HCT116 (cell line): ENCODE measurements at regions not wholly inside any gene's neighbourhood (a gene's known extent, or its start where the extent isn't known, plus 50 kb on each side); places are given as distances from the start of the nearest gene placed in this dataset.
A peak's percentile ranks its signal among the peaks of the same experiment; 100 is the strongest.

Experiments
- ATAC-seq: fragments of 200-7000 bp; cut with Tn5 transposase; 2 replicates; pipeline ENCODE4 v1.9.1; 2020; ENCODE audit warnings: mild to moderate bottlenecking, moderate library complexity
- BruUV-seq: library from RNA; stranded (reverse); fragments of 400-500 nt; replicated peaks from 2 replicates; lab custom pipeline; 2021; lab: Mats Ljungman, UMichigan
- CTCF ChIA-PET: fragments of 300-600 bp; sonication (Branson Sonifier 250); formaldehyde crosslinking; loops from one replicate; lab custom pipeline; 2021; ENCODE audit warnings: antibody characterized with exemption; lab: Charles Lee
- POLR2A ChIA-PET: fragments of 300-600, 350-600 bp; sonication (Branson Sonifier 250); formaldehyde crosslinking; loops from one replicate; lab custom pipeline; 2021; ENCODE audit warnings: antibody characterized with exemption; lab: Charles Lee
- RAD21 ChIA-PET, 2 experiments: fragments of 300-600 bp; sonication (Branson Sonifier 250); formaldehyde crosslinking; loops; one replicate each; lab custom pipeline; 2023; ENCODE audit warnings: low total read pairs in 2 of 2; ENCODE audit not compliant: uncharacterized antibody in 2 of 2, unreplicated experiment in 2 of 2, low non-redundant PET in 1 of 2; lab: Charles Lee
- DNase-seq: peaks from one replicate; pipeline ENCODE4 v3.0.0-alpha.2; 2010; ENCODE audit warnings: low read depth, low spot score
- H2AFZ ChIP-seq: fragments of 200-600 bp; shearing (Covaris generic), sonication (generic); 2 replicates; pipeline ENCODE4 v1.6.1; 2017; ENCODE audit warnings: low read depth, mixed run types, mixed read lengths, antibody characterized with exemption, low read length; ENCODE audit not compliant: poor library complexity, severe bottlenecking
- H3K27ac ChIP-seq: 2 replicates; pipeline ENCODE4 v1.5.1; 2012; ENCODE audit warnings: low read depth, low read length
- H3K27me3 ChIP-seq: fragments of 200-600 bp; sonication (generic); 2 replicates; pipeline ENCODE4 v1.6.1; 2016; ENCODE audit warnings: mixed run types, low read length, mixed read lengths; ENCODE audit not compliant: insufficient read depth
- H3K36me3 ChIP-seq, 2 experiments: fragments of 200-500 bp in 1 of 2; fragments of 200-600 bp in 1 of 2; sonication (Bioruptor generic) in 1 of 2; sonication (generic) in 1 of 2; 2 replicates each; pipeline versions ENCODE4 v1.5.1 to v1.6.1; 2014 to 2016; ENCODE audit warnings: low read length in 2 of 2, inconsistent platforms in 1 of 2, mixed read lengths in 1 of 2, mixed run types in 1 of 2; ENCODE audit not compliant: insufficient read depth in 2 of 2, control insufficient read depth in 1 of 2
- H3K4me1 ChIP-seq, 2 experiments: fragments of 200-600 bp in 1 of 2; sonication (generic) in 1 of 2; 2 replicates each; pipeline versions ENCODE4 v1.5.1 to v1.6.1; 2012 to 2017; ENCODE audit warnings: low read length in 2 of 2, inconsistent platforms in 1 of 2, mild to moderate bottlenecking in 1 of 2, mixed read lengths in 1 of 2, mixed run types in 1 of 2, moderate library complexity in 1 of 2; ENCODE audit not compliant: insufficient read depth in 2 of 2, control insufficient read depth in 1 of 2
- H3K4me2 ChIP-seq: fragments of 200-600 bp; sonication (generic); 2 replicates; pipeline ENCODE4 v1.6.1; 2017; ENCODE audit warnings: mixed run types, low read length, mixed read lengths
- H3K4me3 ChIP-seq, 2 experiments: fragments of 200-600 bp in 1 of 2; sonication (generic) in 1 of 2; replicated peaks in 1 of 2; 2 replicates each; pipeline ENCODE4 v1.5.1; 2011 to 2016; ENCODE audit warnings: low read length in 2 of 2, control low read depth in 1 of 2, low read depth in 1 of 2, mild to moderate bottlenecking in 1 of 2, mixed read lengths in 1 of 2, mixed run types in 1 of 2
- H3K79me2 ChIP-seq: fragments of 200-600 bp; sonication (generic); 2 replicates; pipeline ENCODE4 v1.6.1; 2017; ENCODE audit warnings: mild to moderate bottlenecking, mixed run types, low read length, moderate library complexity, mixed read lengths; ENCODE audit not compliant: insufficient read depth
- H3K9ac ChIP-seq: fragments of 200-600 bp; sonication (generic); 2 replicates; pipeline ENCODE4 v1.6.1; 2016; ENCODE audit warnings: low read length, mixed read lengths
- H3K9me2 ChIP-seq: fragments of 200-600 bp; sonication (generic), shearing (Covaris generic); 2 replicates; pipeline ENCODE4 v1.6.1; 2017; ENCODE audit warnings: mixed run types, mild to moderate bottlenecking, moderate library complexity; ENCODE audit not compliant: insufficient read depth
- H3K9me3 ChIP-seq, 2 experiments: fragments of 200-500 bp in 1 of 2; fragments of 200-600 bp in 1 of 2; sonication (Bioruptor generic) in 1 of 2; sonication (generic) in 1 of 2; 2 replicates each; pipeline ENCODE4 v1.6.1; 2014 to 2017; ENCODE audit warnings: low read length in 2 of 2, mixed read lengths in 2 of 2, inconsistent platforms in 1 of 2, low read depth in 1 of 2, mild to moderate bottlenecking in 1 of 2, mixed run types in 1 of 2, moderate library complexity in 1 of 2; ENCODE audit not compliant: control insufficient read depth in 1 of 2, insufficient read depth in 1 of 2
- H4K20me1 ChIP-seq: fragments of 200-600 bp; sonication (generic), shearing (Covaris generic); 2 replicates; pipeline ENCODE4 v1.6.1; 2017; ENCODE audit warnings: mixed run types, mild to moderate bottlenecking, moderate library complexity; ENCODE audit not compliant: insufficient read depth
- CBX3 ChIP-seq: IDR thresholded peaks from 2 replicates; pipeline ENCODE4 v1.6.1; 2012; ENCODE audit warnings: low read depth
- CEBPB ChIP-seq: IDR thresholded peaks from 2 replicates; pipeline ENCODE4 v1.6.1; 2012; ENCODE audit warnings: low read depth
- EGR1 ChIP-seq: IDR thresholded peaks from 2 replicates; pipeline ENCODE4 v1.6.1; 2012; ENCODE audit warnings: low read depth
- ELF1 ChIP-seq: IDR thresholded peaks from 2 replicates; pipeline ENCODE4 v1.6.1; 2012; ENCODE audit warnings: low read depth, borderline replicate concordance
- EZH2 ChIP-seq: fragments of 200-600 bp; sonication (generic); IDR thresholded peaks from 2 replicates; pipeline ENCODE4 v1.6.1; 2017; ENCODE audit warnings: antibody characterized with exemption, mixed run types
- FOSL1 ChIP-seq: IDR thresholded peaks from 2 replicates; pipeline ENCODE4 v1.6.1; 2012; ENCODE audit warnings: low read depth
- JUND ChIP-seq: IDR thresholded peaks from 2 replicates; pipeline ENCODE4 v1.6.1; 2012
- MAX ChIP-seq: IDR thresholded peaks from 2 replicates; pipeline ENCODE4 v1.6.1; 2012
- POLR2A ChIP-seq: IDR thresholded peaks from 2 replicates; pipeline ENCODE4 v1.7.0; 2011; ENCODE audit warnings: borderline replicate concordance; ENCODE audit not compliant: insufficient read depth, insufficient read length; ENCODE audit errors: extremely low read depth
- RAD21 ChIP-seq: IDR thresholded peaks from 2 replicates; pipeline ENCODE4 v1.6.1; 2012; ENCODE audit warnings: low read depth, mild to moderate bottlenecking
- SRF ChIP-seq: IDR thresholded peaks from 2 replicates; pipeline ENCODE4 v1.6.1; 2012; ENCODE audit warnings: low read depth
- TCF7L2 ChIP-seq: IDR thresholded peaks from 2 replicates; pipeline ENCODE4 v1.7.0; 2011; ENCODE audit warnings: borderline replicate concordance, inconsistent platforms; ENCODE audit not compliant: insufficient read depth, insufficient read length; ENCODE audit errors: extremely low read depth
- YY1 ChIP-seq: IDR thresholded peaks from 2 replicates; pipeline ENCODE4 v1.6.1; 2011; ENCODE audit warnings: low read length, low read depth, moderate library complexity, mild to moderate bottlenecking; ENCODE audit not compliant: insufficient replicate concordance; ENCODE audit errors: extremely low read depth
- ZBTB33 ChIP-seq: IDR thresholded peaks from 2 replicates; pipeline ENCODE4 v1.6.1; 2011; ENCODE audit warnings: mild to moderate bottlenecking, low read length, moderate library complexity; ENCODE audit not compliant: insufficient replicate concordance; ENCODE audit errors: extremely low read depth
- ZNF274 ChIP-seq: fragments of 200-500 bp; sonication (Bioruptor generic); IDR thresholded peaks from 2 replicates; pipeline ENCODE4 v1.6.1; 2014; ENCODE audit warnings: mild to moderate bottlenecking, low read depth, low read length, inconsistent platforms
- intact Hi-C: fragments of 100-400 bp; cut with micrococcal nuclease; formaldehyde crosslinking; loops from 2 replicates; pipeline ENCODE4 v1.10.0; 2022

- TF ChIP-seq POLR2A: no peak
- TF ChIP-seq CEBPB: no peak
- TF ChIP-seq EGR1: no peak
- no peak for TF ChIP-seq MAX
- TF ChIP-seq SRF: no peak
Observed at GRCh38 chr1:55476445-55477015, 261.4 kb upstream of the USP24 start (continued).

GRCh38 chr1:55474168-55474786 lies 259.1 kb upstream of the USP24 start:
- Histone ChIP-seq H4K20me1 (no peaks in the 10 kb centered on the region), H3K4me2 (peak overlapping the region; percentile 6; the same call in 1 of the 2 replicates), H2AFZ (peak overlapping the region; percentile 13), H3K27me3 (no peaks in the 10 kb centered on the region), H3K27ac (no peak overlapping the region), H3K9me3 (no peaks in the 10 kb centered on the region), H3K9me2 (no peaks in the 10 kb centered on the region), H3K79me2 (no peaks in the 10 kb centered on the region), H3K4me1 (peaks cover 13 to 31% of the 10 kb centered on the region in 2 experiments; a peak in 3 of 4 replicates), H3K9ac (no peak overlapping the region), H3K4me3 (no peak overlapping the region), H3K36me3 (no peaks in the 10 kb centered on the region)
- ChIA-PET RAD21 (no interaction called here), CTCF (interaction anchor here (1.3 to 1.8 kb wide), 2 partner anchors 9 to 136 kb away, joined by 3 to 10 read pairs; no protein-coding TSS in a partner anchor), POLR2A (no interaction called here)
- no TSS peak for BruUV-seq
- DNase-seq (no peak), ATAC-seq (no peak)
- TF ChIP-seq SRF: no peak
- intact Hi-C loops: loop anchor here (10.0 kb wide), 1 partner anchor 421 kb away; no protein-coding TSS in a partner anchor

- POLR2A ChIA-PET: interaction anchor here (1.0 kb wide), 1 partner anchor 45 kb away, joined by 3 read pairs; no protein-coding TSS in a partner anchor
- H3K27ac ChIP-seq: no peak overlapping the region
- TF ChIP-seq CBX3 (no peak), CEBPB (no peak), ELF1 (no peak), RAD21 (no peak), TCF7L2 (no peak), FOSL1 (no peak), ZNF274 (no peak), JUND (no peak), ZBTB33 (no peak), EZH2 (no peak), EGR1 (no peak), YY1 (no peak), POLR2A (no peak)
Observed at GRCh38 chr1:55473661-55474060, 258.5 kb upstream of the USP24 start.

More at GRCh38 chr1:55473661-55474060, 258.5 kb upstream of the USP24 start:
- Histone ChIP-seq H4K20me1 (no peaks in the 10 kb centered on the region), H3K9me2 (no peaks in the 10 kb centered on the region), H3K36me3 (no peaks in the 10 kb centered on the region), H3K9ac (no peak overlapping the region), H3K79me2 (no peaks in the 10 kb centered on the region), H2AFZ (no peak overlapping the region), H3K9me3 (no peaks in the 10 kb centered on the region), H3K4me2 (peak overlapping the region; percentile 47; the same call in 1 of the 2 replicates), H3K27me3 (no peaks in the 10 kb centered on the region), H3K4me3 (no peak overlapping the region), H3K4me1 (peaks cover 13 to 31% of the 10 kb centered on the region in 2 experiments; a peak in 3 of 4 replicates)
- BruUV-seq: no TSS peak
- no peak for DNase-seq
- ChIA-PET CTCF (interaction anchor here (1.3 to 1.8 kb wide), 3 partner anchors 10 to 136 kb away, joined by 3 to 10 read pairs (median 5); no protein-coding TSS in a partner anchor), RAD21 (no interaction called here)
- intact Hi-C loops: loop anchor here (2.0 to 10.0 kb wide), 2 partner anchors 45 to 421 kb away; no protein-coding TSS in a partner anchor
- ATAC-seq: no peak
